Lower lobe of right lung (tissue), 2 donors: ENCODE measurements at regions not wholly inside any gene's neighbourhood (a gene's known extent, or its start where the extent isn't known, plus 50 kb on each side); places are given as distances from the start of the nearest gene placed in this dataset.

Experiments
- ATAC-seq, 2 donors: fragments of 200-7000 bp; cut with Tn5 transposase; one replicate each; pipeline ENCODE4 v1.9.1; 2020 to 2022; ENCODE audit warnings: mild to moderate bottlenecking in 2 of 2, moderate library complexity in 2 of 2
- DNase-seq: peaks from one replicate; pipeline ENCODE4 v3.0.0-alpha.2; 2020
- H3K27ac ChIP-seq: fragments of 200-600 bp; one replicate; pipeline ENCODE4 v1.8.0; 2022
- H3K27me3 ChIP-seq: fragments of 200-600 bp; one replicate; pipeline ENCODE4 v1.8.0; 2022; ENCODE audit warnings: low read depth
- H3K36me3 ChIP-seq: fragments of 200-600 bp; one replicate; pipeline ENCODE4 v1.8.0; 2022; ENCODE audit warnings: mild to moderate bottlenecking
- H3K4me1 ChIP-seq: fragments of 200-600 bp; one replicate; pipeline ENCODE4 v1.8.0; 2022
- H3K4me3 ChIP-seq: fragments of 200-600 bp; one replicate; pipeline ENCODE4 v1.8.0; 2022; ENCODE audit warnings: mild to moderate bottlenecking
- H3K9me3 ChIP-seq: fragments of 200-600 bp; one replicate; pipeline ENCODE4 v1.8.0; 2022
- CTCF ChIP-seq: fragments of 200-600 bp; IDR thresholded peaks from one replicate; pipeline ENCODE4 v1.8.0; 2022; ENCODE audit warnings: antibody characterized with exemption, mild to moderate bottlenecking
- intact Hi-C: fragments of 100-400 bp; cut with DNase I; formaldehyde crosslinking; loops from one replicate; pipeline ENCODE4 v1.11.0; 2022
- donor health status: DM: no; HTN: yes; CAD: no; lungs with severe emphysema.

DNA sequence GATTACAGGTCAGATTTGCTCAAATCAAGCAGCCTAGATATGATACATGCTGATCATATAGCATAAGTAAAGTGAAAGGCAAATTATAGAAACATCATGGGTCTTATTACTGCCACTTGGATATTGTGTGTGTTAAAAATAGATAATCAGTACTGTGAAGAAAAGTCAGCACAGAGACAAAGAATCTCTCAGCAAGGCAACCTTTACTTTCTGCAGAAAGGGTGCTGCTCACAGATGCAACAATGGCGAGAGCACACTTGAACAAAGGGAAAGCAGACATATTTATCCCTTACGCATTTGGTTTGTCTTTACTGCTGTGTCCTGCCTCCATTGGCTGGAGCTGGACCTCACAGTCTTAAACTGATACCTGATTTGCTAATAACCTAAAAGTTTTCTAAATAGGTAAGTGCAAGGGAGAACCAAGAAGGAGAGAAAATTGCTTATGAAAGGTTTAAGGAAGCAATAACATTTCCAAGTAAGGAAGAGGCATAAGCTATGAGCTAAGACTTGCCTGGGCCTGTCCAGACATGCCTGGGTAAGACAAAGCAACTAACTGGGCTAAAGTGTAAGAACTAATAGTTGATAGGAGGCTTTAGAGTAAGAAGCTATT, 1310.8 kb upstream of the LRRTM3 start:
- intact Hi-C loops = no loop called here
- Histone ChIP-seq H3K4me3 (no peak overlapping the region), H3K27ac (no peak overlapping the region), H3K27me3 (no peaks in the 10 kb centered on the region), H3K36me3 (no peaks in the 10 kb centered on the region), H3K4me1 (no peaks in the 10 kb centered on the region), H3K9me3 (peaks cover 16% of the 10 kb centered on the region)
- DNase-seq (no peak), ATAC-seq (no peak)
- TF ChIP-seq CTCF = no peak

GRCh38 chr10:65618126-65618525, 1307.7 kb upstream of the LRRTM3 start:
- Histone ChIP-seq H3K4me3 (no peak overlapping the region), H3K9me3 (peaks cover 16% of the 10 kb centered on the region), H3K4me1 (no peaks in the 10 kb centered on the region), H3K27me3 (no peaks in the 10 kb centered on the region), H3K36me3 (no peaks in the 10 kb centered on the region), H3K27ac (no peak overlapping the region)
- DNase-seq (no peak), ATAC-seq (no peak)
- TF ChIP-seq CTCF = no peak
- intact Hi-C loops = no loop called here

DNA sequence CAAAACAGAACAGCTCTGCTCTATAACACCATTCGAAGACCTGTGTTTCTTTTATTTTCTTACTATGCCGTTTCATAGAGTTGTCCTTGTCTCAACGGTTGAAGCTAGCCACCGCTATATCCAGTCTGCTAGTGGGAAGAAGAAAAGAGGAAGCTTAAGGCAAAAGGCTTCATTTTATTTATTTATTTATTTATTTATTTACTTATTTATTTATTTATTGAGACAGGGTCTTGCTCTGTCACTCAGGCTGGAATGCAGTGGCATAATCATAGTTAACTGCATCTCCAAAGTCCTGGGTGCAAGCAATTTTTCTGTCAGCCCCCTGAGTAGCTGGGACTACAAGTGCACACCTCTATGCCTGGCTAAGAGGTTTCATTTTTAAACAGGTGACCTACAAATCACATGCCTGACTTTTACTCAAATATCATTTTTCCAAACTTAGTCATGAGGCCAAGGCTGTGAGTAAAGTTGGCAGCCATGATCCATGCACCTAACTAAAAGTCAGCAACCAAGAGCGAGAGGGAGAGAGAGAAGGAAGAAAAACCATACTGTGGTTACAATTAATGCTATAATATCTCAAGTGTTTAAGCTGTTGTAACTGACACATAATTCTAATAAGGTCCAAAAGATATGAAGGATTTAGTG, 1305.3 kb upstream of the LRRTM3 start:
- no peaks in the 10 kb centered on the region for H3K4me1 ChIP-seq
- ATAC-seq = no peak
- no peaks in the 10 kb centered on the region for H3K27me3 ChIP-seq
- H3K4me3 ChIP-seq = no peak overlapping the region
- H3K36me3 ChIP-seq = no peaks in the 10 kb centered on the region
- no peak for TF ChIP-seq CTCF
- H3K27ac ChIP-seq = no peak overlapping the region
- intact Hi-C loops = no loop called here
- H3K9me3 ChIP-seq = peaks cover 7% of the 10 kb centered on the region
- DNase-seq = no peak

- H3K4me1 ChIP-seq = no peaks in the 10 kb centered on the region
- no peak for TF ChIP-seq CTCF
- H3K9me3 ChIP-seq = no peaks in the 10 kb centered on the region
- H3K27ac ChIP-seq = no peak overlapping the region
- intact Hi-C loops = no loop called here
- H3K36me3 ChIP-seq = no peaks in the 10 kb centered on the region
- DNase-seq (no peak), ATAC-seq (no peak)
- no peak overlapping the region for H3K4me3 ChIP-seq
- H3K27me3 ChIP-seq = no peaks in the 10 kb centered on the region
Measured at GRCh38 chr10:65622608-65623007, 1303.2 kb upstream of the LRRTM3 start.

DNA sequence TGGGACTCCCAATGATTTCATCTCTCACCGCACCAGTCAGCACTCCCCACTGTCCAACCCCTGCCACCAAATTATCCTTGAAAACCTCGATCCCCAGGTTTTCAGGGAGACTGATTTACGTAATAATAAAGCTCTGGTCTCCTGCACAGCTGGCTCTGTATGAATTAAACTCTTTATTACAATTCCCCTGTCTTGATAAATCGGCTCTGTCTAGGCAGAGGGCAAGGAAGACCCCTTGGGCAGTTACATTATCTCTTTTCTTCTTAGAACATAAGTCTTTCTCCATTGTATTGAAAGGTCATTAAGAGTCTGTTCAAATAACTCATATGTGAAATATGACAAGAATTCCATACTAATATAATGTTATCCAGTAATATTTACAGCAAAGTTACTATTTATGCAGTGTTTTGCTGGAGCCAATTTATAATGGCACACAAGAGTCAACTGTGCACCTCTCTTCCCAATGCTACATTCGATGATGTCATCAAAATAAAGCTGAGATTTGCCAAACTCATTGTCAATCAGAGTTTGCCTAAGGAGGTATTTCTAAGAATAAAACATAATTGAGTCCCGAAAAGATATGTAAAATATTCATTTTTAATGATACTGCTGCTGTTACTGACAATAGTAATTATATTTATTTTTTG, 1297.2 kb upstream of the LRRTM3 start:
- Histone ChIP-seq H3K4me1 (no peaks in the 10 kb centered on the region), H3K4me3 (no peak overlapping the region), H3K27me3 (no peaks in the 10 kb centered on the region), H3K9me3 (peaks cover 2% of the 10 kb centered on the region), H3K27ac (no peak overlapping the region), H3K36me3 (no peaks in the 10 kb centered on the region)
- intact Hi-C loops = no loop called here
- ATAC-seq (no peak), DNase-seq (no peak)
- no peak for TF ChIP-seq CTCF
